ENCODE measurements at regions not wholly inside any gene's neighbourhood (a gene's known extent, or its start where the extent isn't known, plus 50 kb on each side); places are given as distances from the start of the nearest gene placed in this dataset.

DNA sequence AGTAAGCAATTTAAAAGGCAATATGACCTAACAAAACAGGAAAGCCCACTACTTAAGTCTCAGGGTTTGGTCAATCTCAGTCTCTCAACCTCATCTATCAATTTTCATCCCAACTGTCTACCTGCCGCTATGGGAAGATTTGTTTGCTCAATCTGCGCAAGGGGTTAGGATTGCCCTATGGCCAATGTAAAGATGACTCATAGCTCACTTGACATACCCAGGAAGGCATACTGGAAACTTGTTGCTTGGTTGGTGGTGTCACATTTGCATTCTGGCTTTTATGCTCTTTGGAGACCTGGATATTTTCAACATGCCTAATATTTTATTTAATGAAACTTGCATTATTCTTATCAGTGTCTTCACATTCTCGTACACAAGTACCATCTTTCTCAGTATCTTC, 78.1 kb upstream of the TMEM196 start:
- no peak for DNase-seq

- no peak for DNase-seq
Measured at GRCh38 chr7:19834566-19834965, 61.1 kb upstream of the TMEM196 start.

DNA sequence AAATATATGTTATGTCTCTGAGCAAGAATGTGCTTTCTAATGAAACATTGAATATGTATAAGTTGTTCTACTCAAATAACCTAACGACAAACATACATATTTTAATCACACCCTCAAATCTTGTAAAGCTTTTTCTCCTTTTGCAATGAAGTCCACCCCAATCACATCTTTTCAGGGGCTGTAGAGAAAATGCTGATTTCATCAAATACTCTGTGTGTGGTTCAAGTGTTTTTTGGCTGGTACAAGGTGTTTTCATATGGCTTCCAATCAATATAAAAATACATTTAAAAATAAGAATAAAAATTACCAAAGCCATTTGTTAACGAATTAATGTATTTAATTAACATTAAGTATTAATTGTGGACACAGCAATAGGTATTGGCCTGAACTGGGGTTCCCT, 57.2 kb upstream of the TMEM196 start:
- no peak for DNase-seq

All from inflammatory macrophage (primary cell).